ENCODE measurements at regions not wholly inside any gene's neighbourhood (a gene's known extent, or its start where the extent isn't known, plus 50 kb on each side); places are given as distances from the start of the nearest gene placed in this dataset.

GRCh38 chr3:27567251-27567650 lies 83.1 kb upstream of the SLC4A7 start:
- Histone ChIP-seq H3K9me2 (replicated peaks; ENCODE audit: insufficient read depth) (no peaks in the 10 kb centered on the region), H2AFZ (no peak overlapping the region)
- WGBS (ENCODE audit: low lambda C conversion rate, missing lambda C conversion rate), result 100% methylated on average over 1 of the region's 1 CpG

GRCh38 chr3:27565201-27565852 lies 81.1 kb upstream of the SLC4A7 start:
- Histone ChIP-seq H3K4me1 (ENCODE audit: insufficient read depth) (no peaks in the 10 kb centered on the region), H3K4me3 (no peak overlapping the region), H3K27ac (no peak overlapping the region), H3K36me3 (replicated peaks; ENCODE audit: insufficient read depth, low read depth) (no peaks in the 10 kb centered on the region), H4K20me1 (ENCODE audit: insufficient read depth, poor library complexity, severe bottlenecking) (no peaks in the 10 kb centered on the region), H3K9me3 (ENCODE audit: low read depth) (no peaks in the 10 kb centered on the region), H3K9me2 (replicated peaks; ENCODE audit: insufficient read depth) (no peaks in the 10 kb centered on the region), H3K79me2 (no peaks in the 10 kb centered on the region), H3K27me3 (no peaks in the 10 kb centered on the region), H2AFZ (no peak overlapping the region), H3K4me2 (no peak overlapping the region)
- TF ChIP-seq CTCF (IDR thresholded peaks at IDR 0.05; ENCODE audit: poor library complexity), result no peak
- no peak for TF ChIP-seq EZH2phosphoT487 (IDR thresholded peaks at IDR 0.05; ENCODE audit: low read depth, severe bottlenecking, unreplicated experiment)
- no peak for TF ChIP-seq EZH2 (IDR thresholded peaks at IDR 0.05; ENCODE audit: borderline replicate concordance)
- 91% methylated on average over 5 of the region's 5 CpGs for WGBS (ENCODE audit: low lambda C conversion rate, missing lambda C conversion rate)
- no peak for DNase-seq (ENCODE audit: low spot score)

More at GRCh38 chr3:27567251-27567650, 83.1 kb upstream of the SLC4A7 start:
- Histone ChIP-seq H4K20me1 (ENCODE audit: insufficient read depth, poor library complexity, severe bottlenecking) (no peaks in the 10 kb centered on the region), H3K27ac (no peak overlapping the region), H3K9me3 (ENCODE audit: low read depth) (no peaks in the 10 kb centered on the region), H3K4me1 (ENCODE audit: insufficient read depth) (no peaks in the 10 kb centered on the region), H3K27me3 (no peaks in the 10 kb centered on the region), H3K4me2 (no peak overlapping the region), H3K79me2 (no peaks in the 10 kb centered on the region), H3K4me3 (no peak overlapping the region), H3K36me3 (replicated peaks; ENCODE audit: insufficient read depth, low read depth) (no peaks in the 10 kb centered on the region)
- TF ChIP-seq CTCF (IDR thresholded peaks at IDR 0.05; ENCODE audit: poor library complexity) (no peak), EZH2phosphoT487 (IDR thresholded peaks at IDR 0.05; ENCODE audit: low read depth, severe bottlenecking, unreplicated experiment) (no peak), EZH2 (IDR thresholded peaks at IDR 0.05; ENCODE audit: borderline replicate concordance) (no peak)
- DNase-seq (ENCODE audit: low spot score), result no peak

GRCh38 chr3:27561576-27561975 lies 77.4 kb upstream of the SLC4A7 start:
- no peak overlapping the region for H2AFZ ChIP-seq
- 98% methylated on average over 3 of the region's 3 CpGs for WGBS (ENCODE audit: low lambda C conversion rate, missing lambda C conversion rate)
- H3K36me3 ChIP-seq (replicated peaks; ENCODE audit: insufficient read depth, low read depth), result no peaks in the 10 kb centered on the region
- H3K4me1 ChIP-seq (ENCODE audit: insufficient read depth), result peaks cover 5% of the 10 kb centered on the region
- H3K79me2 ChIP-seq, result no peaks in the 10 kb centered on the region
- H4K20me1 ChIP-seq (ENCODE audit: insufficient read depth, poor library complexity, severe bottlenecking), result no peaks in the 10 kb centered on the region
- H3K9me3 ChIP-seq (ENCODE audit: low read depth), result no peaks in the 10 kb centered on the region
- DNase-seq (ENCODE audit: low spot score), result no peak
- no peak overlapping the region for H3K27ac ChIP-seq
- H3K27me3 ChIP-seq, result no peaks in the 10 kb centered on the region
- H3K9me2 ChIP-seq (replicated peaks; ENCODE audit: insufficient read depth), result no peaks in the 10 kb centered on the region
- H3K4me2 ChIP-seq, result no peak overlapping the region
- TF ChIP-seq EZH2 (IDR thresholded peaks at IDR 0.05; ENCODE audit: borderline replicate concordance), result no peak
- no peak for TF ChIP-seq CTCF (IDR thresholded peaks at IDR 0.05; ENCODE audit: poor library complexity)
- TF ChIP-seq EZH2phosphoT487 (IDR thresholded peaks at IDR 0.05; ENCODE audit: low read depth, severe bottlenecking, unreplicated experiment), result no peak
- no peak overlapping the region for H3K4me3 ChIP-seq

Data from hepatocyte (in vitro differentiated cells).